ENCODE measurements at regions not wholly inside any gene's neighbourhood (a gene's known extent, or its start where the extent isn't known, plus 50 kb on each side); places are given as distances from the start of the nearest gene placed in this dataset.
"Not testable (repeated sequence)": the region's sequence is repeated elsewhere in the genome, so short reads cannot be mapped to it uniquely, and the experiment has no call there.

DNA sequence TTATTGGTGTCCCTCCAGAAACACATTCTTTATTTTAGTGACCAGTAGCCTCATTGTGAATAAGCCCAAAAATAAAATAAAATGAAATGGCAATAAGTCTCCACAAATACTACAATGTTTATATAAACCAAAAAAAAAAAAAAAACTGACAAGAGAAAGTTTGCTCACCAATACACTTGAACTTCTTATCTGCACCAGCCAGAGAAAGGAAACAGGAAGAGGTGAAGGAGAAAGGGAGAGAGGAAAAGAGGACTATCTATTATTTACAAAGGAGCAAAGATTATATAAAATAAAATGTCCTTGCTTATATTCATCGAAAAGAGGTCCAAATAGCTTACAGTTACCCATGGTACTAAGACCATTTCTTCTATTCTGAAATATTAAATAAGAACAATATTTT, 176.4 kb upstream of the CCNG1 start:
- Histone ChIP-seq H2AK5ac (ENCODE audit: low read length, severe bottlenecking) (no peak overlapping the region), H2BK12ac (ENCODE audit: low read length in 2 of 2) (no peak overlapping the region), H2BK15ac (ENCODE audit: low read depth, poor library complexity, severe bottlenecking) (no peak overlapping the region), H3K27ac (ENCODE audit: low read length, poor library complexity, severe bottlenecking) (no peak overlapping the region), H3K79me1 (replicated peaks; ENCODE audit: low read length, poor library complexity, severe bottlenecking) (no peaks in the 10 kb centered on the region), H3K14ac (ENCODE audit: low read length in 2 of 2) (no peak overlapping the region), H3K23ac (ENCODE audit: low read length in 2 of 2) (no peak overlapping the region), H3K27me3 (ENCODE audit: control insufficient read depth in 1 of 2, insufficient read depth in 1 of 2, low read length in 2 of 2) (no peaks in the 10 kb centered on the region), H4K8ac (ENCODE audit: low read length) (no peak overlapping the region), H3K4me2 (ENCODE audit: low read length, poor library complexity, severe bottlenecking) (no peak overlapping the region), H2BK120ac (ENCODE audit: low read depth, low read length) (no peak overlapping the region), H3K36me3 (ENCODE audit: control insufficient read depth in 1 of 2, insufficient read depth in 2 of 2, low read depth in 1 of 2, low read length in 2 of 2) (no peaks in the 10 kb centered on the region), H3K4me3 (ENCODE audit: insufficient read depth in 1 of 2, low read depth in 1 of 2, low read length in 2 of 2) (no peak overlapping the region), H3K18ac (ENCODE audit: low read depth in 1 of 2, low read length in 2 of 2) (no peak overlapping the region), H3K4me1 (ENCODE audit: control insufficient read depth, insufficient read depth, low read depth, low read length) (no peaks in the 10 kb centered on the region), H2AFZ (ENCODE audit: low read depth, low read length) (no peak overlapping the region), H3K9me3 (ENCODE audit: control insufficient read depth, low read length) (peaks cover 9% of the 10 kb centered on the region), H4K91ac (ENCODE audit: low read length) (no peak overlapping the region), H3K9ac (ENCODE audit: low read length) (no peak overlapping the region), H2BK5ac (ENCODE audit: low read depth, low read length, poor library complexity, severe bottlenecking) (no peak overlapping the region), H3K4ac (ENCODE audit: low read depth in 1 of 2, low read length in 2 of 2) (no peak overlapping the region)
- no peak for DNase-seq
- WGBS = no CpG with 5 or more reads among the region's 1 CpG

GRCh38 chr5:163261647-163262269, 175.6 kb upstream of the CCNG1 start:
- H2BK5ac ChIP-seq (ENCODE audit: low read depth, low read length, poor library complexity, severe bottlenecking) = no peak overlapping the region
- 71% methylated on average over 5 of the region's 5 CpGs for WGBS

GRCh38 chr5:163266249-163266648, 171.1 kb upstream of the CCNG1 start:
- not testable (repeated sequence) for H3K27ac ChIP-seq (ENCODE audit: low read length, poor library complexity, severe bottlenecking); H3K9me3 ChIP-seq (ENCODE audit: control insufficient read depth, low read length); H2BK5ac ChIP-seq (ENCODE audit: low read depth, low read length, poor library complexity, severe bottlenecking); DNase-seq; H3K4me2 ChIP-seq (ENCODE audit: low read length, poor library complexity, severe bottlenecking); H2AK5ac ChIP-seq (ENCODE audit: low read length, severe bottlenecking); H2BK12ac ChIP-seq (ENCODE audit: low read length in 2 of 2); H2BK15ac ChIP-seq (ENCODE audit: low read depth, poor library complexity, severe bottlenecking); H3K4ac ChIP-seq (ENCODE audit: low read depth in 1 of 2, low read length in 2 of 2); H4K8ac ChIP-seq (ENCODE audit: low read length); H4K91ac ChIP-seq (ENCODE audit: low read length); H2AFZ ChIP-seq (ENCODE audit: low read depth, low read length); H3K4me1 ChIP-seq (ENCODE audit: control insufficient read depth, insufficient read depth, low read depth, low read length); H3K18ac ChIP-seq (ENCODE audit: low read depth in 1 of 2, low read length in 2 of 2); H3K9ac ChIP-seq (ENCODE audit: low read length); H3K36me3 ChIP-seq (ENCODE audit: control insufficient read depth in 1 of 2, insufficient read depth in 2 of 2, low read depth in 1 of 2, low read length in 2 of 2); H3K14ac ChIP-seq (ENCODE audit: low read length in 2 of 2); H3K4me3 ChIP-seq (ENCODE audit: insufficient read depth in 1 of 2, low read depth in 1 of 2, low read length in 2 of 2); H2BK120ac ChIP-seq (ENCODE audit: low read depth, low read length); H3K23ac ChIP-seq (ENCODE audit: low read length in 2 of 2); H3K27me3 ChIP-seq (ENCODE audit: control insufficient read depth in 1 of 2, insufficient read depth in 1 of 2, low read length in 2 of 2); H3K79me1 ChIP-seq (replicated peaks; ENCODE audit: low read length, poor library complexity, severe bottlenecking)
- WGBS = 90% methylated on average over 4 of the region's 5 CpGs

More at GRCh38 chr5:163261647-163262269, 175.6 kb upstream of the CCNG1 start:
- Histone ChIP-seq H3K14ac (ENCODE audit: low read length in 2 of 2) (no peak overlapping the region), H2BK12ac (ENCODE audit: low read length in 2 of 2) (no peak overlapping the region), H3K23ac (ENCODE audit: low read length in 2 of 2) (no peak overlapping the region), H3K4me1 (ENCODE audit: control insufficient read depth, insufficient read depth, low read depth, low read length) (no peaks in the 10 kb centered on the region), H3K9ac (ENCODE audit: low read length) (no peak overlapping the region), H3K79me1 (replicated peaks; ENCODE audit: low read length, poor library complexity, severe bottlenecking) (no peaks in the 10 kb centered on the region), H3K9me3 (ENCODE audit: control insufficient read depth, low read length) (peaks cover 9% of the 10 kb centered on the region), H4K91ac (ENCODE audit: low read length) (no peak overlapping the region), H3K4ac (ENCODE audit: low read depth in 1 of 2, low read length in 2 of 2) (no peak overlapping the region), H3K4me3 (ENCODE audit: insufficient read depth in 1 of 2, low read depth in 1 of 2, low read length in 2 of 2) (no peak overlapping the region), H2BK15ac (ENCODE audit: low read depth, poor library complexity, severe bottlenecking) (no peak overlapping the region), H3K27me3 (ENCODE audit: control insufficient read depth in 1 of 2, insufficient read depth in 1 of 2, low read length in 2 of 2) (no peaks in the 10 kb centered on the region), H3K18ac (ENCODE audit: low read depth in 1 of 2, low read length in 2 of 2) (no peak overlapping the region), H2AK5ac (ENCODE audit: low read length, severe bottlenecking) (no peak overlapping the region), H3K4me2 (ENCODE audit: low read length, poor library complexity, severe bottlenecking) (no peak overlapping the region), H4K8ac (ENCODE audit: low read length) (no peak overlapping the region), H2AFZ (ENCODE audit: low read depth, low read length) (no peak overlapping the region), H2BK120ac (ENCODE audit: low read depth, low read length) (no peak overlapping the region), H3K27ac (ENCODE audit: low read length, poor library complexity, severe bottlenecking) (no peak overlapping the region), H3K36me3 (ENCODE audit: control insufficient read depth in 1 of 2, insufficient read depth in 2 of 2, low read depth in 1 of 2, low read length in 2 of 2) (no peaks in the 10 kb centered on the region)
- DNase-seq = no peak

DNA sequence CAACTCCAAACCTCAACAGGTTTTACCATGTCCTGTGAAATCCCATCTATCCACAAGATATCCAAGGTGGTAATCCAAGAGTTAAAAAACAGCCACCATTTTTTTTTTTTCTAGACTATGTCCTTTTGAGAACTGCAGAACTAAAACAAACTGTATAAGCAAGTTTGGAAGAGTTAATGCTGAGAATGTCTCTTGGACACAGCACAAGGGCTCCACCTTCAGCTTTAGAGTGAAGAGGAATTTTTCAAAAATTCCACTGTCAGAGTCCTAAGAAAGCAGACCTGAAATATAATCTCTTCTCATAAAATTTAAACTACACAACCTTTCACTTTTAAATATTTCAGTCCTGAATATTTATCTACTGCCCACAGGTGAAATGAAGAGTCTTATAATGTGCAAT, 167.8 kb upstream of the CCNG1 start:
- no peak for DNase-seq
- H3K27ac ChIP-seq (ENCODE audit: low read length, poor library complexity, severe bottlenecking) = no peak overlapping the region
- no peak overlapping the region for H3K9ac ChIP-seq (ENCODE audit: low read length)
- H4K91ac ChIP-seq (ENCODE audit: low read length) = no peak overlapping the region
- no peak overlapping the region for H2AFZ ChIP-seq (ENCODE audit: low read depth, low read length)
- H3K18ac ChIP-seq (ENCODE audit: low read depth in 1 of 2, low read length in 2 of 2) = no peak overlapping the region
- no peak overlapping the region for H2AK5ac ChIP-seq (ENCODE audit: low read length, severe bottlenecking)
- no peaks in the 10 kb centered on the region for H3K79me1 ChIP-seq (replicated peaks; ENCODE audit: low read length, poor library complexity, severe bottlenecking)
- no peaks in the 10 kb centered on the region for H3K4me1 ChIP-seq (ENCODE audit: control insufficient read depth, insufficient read depth, low read depth, low read length)
- no peak overlapping the region for H3K14ac ChIP-seq (ENCODE audit: low read length in 2 of 2)
- H3K27me3 ChIP-seq (ENCODE audit: control insufficient read depth in 1 of 2, insufficient read depth in 1 of 2, low read length in 2 of 2) = no peaks in the 10 kb centered on the region
- H3K36me3 ChIP-seq (ENCODE audit: control insufficient read depth in 1 of 2, insufficient read depth in 2 of 2, low read depth in 1 of 2, low read length in 2 of 2) = no peaks in the 10 kb centered on the region
- H3K4me3 ChIP-seq (ENCODE audit: insufficient read depth in 1 of 2, low read depth in 1 of 2, low read length in 2 of 2) = no peak overlapping the region
- H2BK5ac ChIP-seq (ENCODE audit: low read depth, low read length, poor library complexity, severe bottlenecking) = no peak overlapping the region
- no peak overlapping the region for H3K4me2 ChIP-seq (ENCODE audit: low read length, poor library complexity, severe bottlenecking)
- H2BK120ac ChIP-seq (ENCODE audit: low read depth, low read length) = no peak overlapping the region
- no peak overlapping the region for H3K23ac ChIP-seq (ENCODE audit: low read length in 2 of 2)
- H4K8ac ChIP-seq (ENCODE audit: low read length) = no peak overlapping the region
- no peak overlapping the region for H3K4ac ChIP-seq (ENCODE audit: low read depth in 1 of 2, low read length in 2 of 2)
- no peak overlapping the region for H2BK12ac ChIP-seq (ENCODE audit: low read length in 2 of 2)
- no peak overlapping the region for H2BK15ac ChIP-seq (ENCODE audit: low read depth, poor library complexity, severe bottlenecking)
- H3K9me3 ChIP-seq (ENCODE audit: control insufficient read depth, low read length) = peaks cover 6% of the 10 kb centered on the region
